HCT116 (cell line): ENCODE measurements at regions not wholly inside any gene's neighbourhood (a gene's known extent, or its start where the extent isn't known, plus 50 kb on each side); places are given as distances from the start of the nearest gene placed in this dataset.

Source experiments
- CTCF ChIP-seq, 3 experiments: fragments of 200-600 bp in 1 of 3; sonication (generic) in 1 of 3; IDR thresholded peaks in 2 of 3; conservative IDR thresholded peaks in 1 of 3; 2 replicates each; pipeline ENCODE4 v1.5.1; 2012 to 2017; ENCODE audit warnings: low read depth in 2 of 3, low read length in 2 of 3, antibody characterized with exemption in 1 of 3, borderline replicate concordance in 1 of 3, control low read depth in 1 of 3, mild to moderate bottlenecking in 1 of 3, mixed read lengths in 1 of 3, mixed run types in 1 of 3, moderate library complexity in 1 of 3; ENCODE audit not compliant: insufficient read depth in 1 of 3
- POLR2A ChIP-seq: IDR thresholded peaks from 2 replicates; pipeline ENCODE4 v1.7.0; 2011; ENCODE audit warnings: borderline replicate concordance; ENCODE audit not compliant: insufficient read depth, insufficient read length; ENCODE audit errors: extremely low read depth
- POLR2AphosphoS5 ChIP-seq: IDR thresholded peaks from 2 replicates; pipeline ENCODE4 v1.6.1; 2011; ENCODE audit warnings: mild to moderate bottlenecking, low read depth, low read length, moderate library complexity
- REST ChIP-seq: IDR thresholded peaks from 2 replicates; pipeline ENCODE4 v1.6.1; 2012; ENCODE audit warnings: low read depth
- ZFX ChIP-seq: fragments of 450-650 bp; IDR thresholded peaks from 2 replicates; pipeline ENCODE4 v1.6.1; 2017

- TF ChIP-seq POLR2A (no peak), ZFX (no peak), CTCF (IDR thresholded peaks at IDR 0.05 in 2 of 3, conservative IDR thresholded peaks at IDR 0.05 in 1 of 3; ENCODE audit: borderline replicate concordance in 1 of 3, insufficient read depth in 1 of 3, low read depth in 2 of 3, low read length in 2 of 3) (no peak), POLR2AphosphoS5 (no peak), REST (no peak)
Measured at GRCh38 chr2:14303366-14304115, 329.0 kb upstream of the LRATD1 start.
